Uterus (tissue), 3 donors: ENCODE measurements at regions not wholly inside any gene's neighbourhood (a gene's known extent, or its start where the extent isn't known, plus 50 kb on each side); places are given as distances from the start of the nearest gene placed in this dataset.

Experiments
- DNase-seq, 2 donors: peaks; one replicate each; pipeline ENCODE4 v3.0.0-alpha.2; 2019 to 2020
- H3K27ac ChIP-seq, 2 donors: fragments of 200-600 bp; sonication (generic); 1 replicate in 1 of 2; 2 replicates in 1 of 2; pipeline ENCODE4 v1.5.1; 2016 to 2018
- H3K27me3 ChIP-seq, 2 donors: fragments of 200-600 bp; sonication (generic); one replicate each; pipeline ENCODE4 v1.5.1; 2018 to 2019; ENCODE audit warnings: control low read depth in 1 of 2
- H3K36me3 ChIP-seq, 2 donors: fragments of 200-600 bp; sonication (generic); one replicate each; pipeline ENCODE4 v1.5.1; 2019; ENCODE audit warnings: control low read depth in 1 of 2
- H3K4me1 ChIP-seq, 2 donors: fragments of 200-600 bp; sonication (generic); one replicate each; pipeline ENCODE4 v1.5.1; 2018 to 2019; ENCODE audit warnings: control low read depth in 1 of 2
- H3K4me3 ChIP-seq, 2 donors: fragments of 200-600 bp; sonication (generic); 1 replicate in 1 of 2; 2 replicates in 1 of 2; pipeline ENCODE4 v1.5.1; 2018 to 2019; ENCODE audit warnings: mild to moderate bottlenecking in 1 of 2
- H3K9me3 ChIP-seq, 2 donors: fragments of 200-600 bp; sonication (generic); one replicate each; pipeline ENCODE4 v1.5.1; 2019; ENCODE audit warnings: control low read depth in 1 of 2
- POLR2A ChIP-seq, 2 donors: fragments of 450-650 bp; IDR thresholded peaks; one replicate each; pipeline ENCODE4 v1.6.1; 2016; ENCODE audit warnings: antibody characterized with exemption in 2 of 2, mild to moderate bottlenecking in 1 of 2, moderate library complexity in 1 of 2
- intact Hi-C: fragments of 100-400 bp; cut with DNase I; formaldehyde crosslinking; loops from one replicate; pipeline ENCODE4 v1.15.1; 2023; ENCODE audit warnings: low total_unique reads
- TF ChIP-seq, protein P1 (sequence below), 4 experiments: fragments of 200-600 bp in 2 of 4; fragments of 450-650 bp in 2 of 4; sonication (generic) in 2 of 4; IDR thresholded peaks; one replicate each; pipeline ENCODE4 v1.5.1; 2016 to 2019; ENCODE audit warnings: antibody characterized with exemption in 4 of 4, mild to moderate bottlenecking in 2 of 4, moderate library complexity in 1 of 4
- donor health status: DM: yes; HTN: yes; CAD: no.

DNA sequence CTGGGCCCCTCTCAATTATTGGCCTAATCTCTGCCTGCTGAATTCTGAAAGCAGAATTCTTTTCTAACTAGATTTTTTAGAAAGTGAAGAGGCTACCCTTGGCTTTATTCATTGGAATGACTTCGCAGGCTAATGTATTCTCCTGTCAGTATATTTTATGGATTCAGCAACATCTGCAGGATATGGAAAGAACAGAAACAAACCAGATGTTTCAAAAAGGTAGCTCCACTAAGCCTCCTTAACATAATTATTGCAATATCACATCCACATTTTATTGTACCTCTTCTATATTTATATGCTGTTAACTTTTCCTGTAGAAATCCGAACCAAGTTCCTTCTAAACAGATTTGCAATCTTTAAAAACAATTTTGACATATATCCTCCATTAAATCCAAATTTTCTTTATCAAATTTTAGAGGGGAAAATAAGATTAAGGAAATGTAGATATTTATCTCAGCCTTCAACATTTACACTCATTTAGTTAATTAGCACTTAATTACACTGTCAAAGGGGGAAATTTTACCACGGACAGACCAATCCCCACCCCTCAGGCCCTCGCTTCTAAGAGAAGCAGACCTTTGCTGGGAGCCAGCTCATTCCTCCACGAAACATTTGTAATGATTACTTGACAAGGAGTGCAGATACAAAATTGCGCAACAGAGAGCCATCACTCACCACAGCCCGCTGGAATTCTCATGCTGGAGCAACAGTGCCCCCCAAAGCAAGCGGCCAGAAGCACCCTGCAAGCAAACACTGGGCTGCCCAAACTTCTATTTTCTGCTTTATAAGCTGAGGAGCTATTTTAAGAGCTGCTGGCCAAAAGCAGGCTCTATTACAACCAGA lies 253.4 kb downstream of the ETAA1 start:
- intact Hi-C loops = no loop called here
- Histone ChIP-seq H3K36me3 (no peaks in the 10 kb centered on the region), H3K27me3 (no peaks in the 10 kb centered on the region), H3K4me3 (no peak overlapping the region), H3K4me1 (peaks cover 0 to 5% of the 10 kb centered on the region in 2 donors), H3K27ac (peak overlapping the region; percentile 69 to 72), H3K9me3 (no peaks in the 10 kb centered on the region)
- peak; percentile 94 to 95 for DNase-seq
- TF ChIP-seq POLR2A (IDR thresholded peaks at IDR 0.05) = no peak
- TF ChIP-seq, protein P1, sequence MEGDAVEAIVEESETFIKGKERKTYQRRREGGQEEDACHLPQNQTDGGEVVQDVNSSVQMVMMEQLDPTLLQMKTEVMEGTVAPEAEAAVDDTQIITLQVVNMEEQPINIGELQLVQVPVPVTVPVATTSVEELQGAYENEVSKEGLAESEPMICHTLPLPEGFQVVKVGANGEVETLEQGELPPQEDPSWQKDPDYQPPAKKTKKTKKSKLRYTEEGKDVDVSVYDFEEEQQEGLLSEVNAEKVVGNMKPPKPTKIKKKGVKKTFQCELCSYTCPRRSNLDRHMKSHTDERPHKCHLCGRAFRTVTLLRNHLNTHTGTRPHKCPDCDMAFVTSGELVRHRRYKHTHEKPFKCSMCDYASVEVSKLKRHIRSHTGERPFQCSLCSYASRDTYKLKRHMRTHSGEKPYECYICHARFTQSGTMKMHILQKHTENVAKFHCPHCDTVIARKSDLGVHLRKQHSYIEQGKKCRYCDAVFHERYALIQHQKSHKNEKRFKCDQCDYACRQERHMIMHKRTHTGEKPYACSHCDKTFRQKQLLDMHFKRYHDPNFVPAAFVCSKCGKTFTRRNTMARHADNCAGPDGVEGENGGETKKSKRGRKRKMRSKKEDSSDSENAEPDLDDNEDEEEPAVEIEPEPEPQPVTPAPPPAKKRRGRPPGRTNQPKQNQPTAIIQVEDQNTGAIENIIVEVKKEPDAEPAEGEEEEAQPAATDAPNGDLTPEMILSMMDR (IDR thresholded peaks at IDR 0.05) = peak; percentile 62 to 86 (median 82)

GRCh38 chr2:67651565-67651964 lies 254.4 kb downstream of the ETAA1 start:
- Histone ChIP-seq H3K27me3 (no peaks in the 10 kb centered on the region), H3K4me3 (no peak overlapping the region), H3K9me3 (no peaks in the 10 kb centered on the region), H3K4me1 (peaks cover 0 to 5% of the 10 kb centered on the region in 2 donors), H3K27ac (peak overlapping the region; percentile 69 to 72), H3K36me3 (no peaks in the 10 kb centered on the region)
- intact Hi-C loops = no loop called here
- TF ChIP-seq, protein P1 (IDR thresholded peaks at IDR 0.05) = no peak
- no peak for TF ChIP-seq POLR2A (IDR thresholded peaks at IDR 0.05)
- no peak for DNase-seq

GRCh38 chr2:67652679-67653078 lies 255.5 kb downstream of the ETAA1 start:
- Histone ChIP-seq H3K4me3 (no peak overlapping the region), H3K4me1 (peaks cover 0 to 5% of the 10 kb centered on the region in 2 donors), H3K36me3 (no peaks in the 10 kb centered on the region), H3K27ac (no peak overlapping the region), H3K27me3 (no peaks in the 10 kb centered on the region), H3K9me3 (no peaks in the 10 kb centered on the region)
- DNase-seq = no peak
- TF ChIP-seq POLR2A (IDR thresholded peaks at IDR 0.05) = no peak
- TF ChIP-seq, protein P1 (IDR thresholded peaks at IDR 0.05) = no peak
- intact Hi-C loops = no loop called here

DNA sequence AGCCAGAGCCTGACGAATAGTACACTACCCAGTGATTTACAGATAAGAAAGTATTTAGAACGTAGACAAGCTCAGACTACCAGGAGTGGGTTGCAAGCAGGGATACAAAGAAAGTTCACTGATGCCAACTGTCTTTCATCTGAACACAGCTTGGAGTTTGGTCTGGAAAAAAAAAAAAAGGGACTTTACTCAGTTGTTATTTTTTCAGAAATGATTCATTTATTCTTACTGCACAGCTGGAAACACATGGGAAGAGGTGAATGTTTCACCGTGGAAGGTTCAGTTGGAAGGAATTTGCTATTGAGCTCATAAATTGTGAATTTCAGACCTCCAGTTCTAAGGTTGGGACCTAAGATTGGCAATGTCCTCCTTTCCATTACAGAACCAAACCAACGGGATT lies 259.7 kb downstream of the ETAA1 start:
- no peaks in the 10 kb centered on the region for H3K36me3 ChIP-seq
- no peaks in the 10 kb centered on the region for H3K4me1 ChIP-seq
- no peaks in the 10 kb centered on the region for H3K27me3 ChIP-seq
- intact Hi-C loops = no loop called here
- no peak overlapping the region for H3K27ac ChIP-seq
- DNase-seq = no peak
- no peak overlapping the region for H3K4me3 ChIP-seq
- no peak for TF ChIP-seq POLR2A (IDR thresholded peaks at IDR 0.05)
- TF ChIP-seq, protein P1 (IDR thresholded peaks at IDR 0.05) = no peak
- no peaks in the 10 kb centered on the region for H3K9me3 ChIP-seq

- Histone ChIP-seq H3K9me3 (no peaks in the 10 kb centered on the region), H3K27me3 (no peaks in the 10 kb centered on the region), H3K4me3 (no peak overlapping the region), H3K4me1 (no peaks in the 10 kb centered on the region), H3K36me3 (no peaks in the 10 kb centered on the region), H3K27ac (no peak overlapping the region)
- intact Hi-C loops = no loop called here
- TF ChIP-seq, protein P1 (IDR thresholded peaks at IDR 0.05) = no peak
- no peak for TF ChIP-seq POLR2A (IDR thresholded peaks at IDR 0.05)
- no peak for DNase-seq
Observed at GRCh38 chr2:67658820-67659219, 261.7 kb downstream of the ETAA1 start.
